KMS-11 (cell line): ENCODE measurements at regions not wholly inside any gene's neighbourhood (a gene's known extent, or its start where the extent isn't known, plus 50 kb on each side); places are given as distances from the start of the nearest gene placed in this dataset.

Experiments used
- H2AFZ ChIP-seq: fragments of 200-600 bp; sonication (generic); 2 replicates; pipeline ENCODE4 v1.6.1; 2016; ENCODE audit warnings: antibody characterized with exemption, mixed run types, low read depth
- H3K27ac ChIP-seq: fragments of 200-600 bp; sonication (generic); 2 replicates; pipeline ENCODE4 v1.6.1; 2016; ENCODE audit warnings: mild to moderate bottlenecking, mixed run types
- H3K27me3 ChIP-seq: fragments of 200-600 bp; sonication (generic); 2 replicates; pipeline ENCODE4 v1.6.1; 2017; ENCODE audit warnings: mild to moderate bottlenecking, low read depth, mixed run types, moderate library complexity; ENCODE audit not compliant: insufficient read depth
- H3K36me3 ChIP-seq: fragments of 200-600 bp; sonication (generic); 2 replicates; pipeline ENCODE4 v1.6.1; 2017; ENCODE audit warnings: mild to moderate bottlenecking, mixed run types; ENCODE audit not compliant: insufficient read depth
- H3K4me1 ChIP-seq: fragments of 200-600 bp; sonication (generic); 2 replicates; pipeline ENCODE4 v1.6.1; 2016; ENCODE audit warnings: mild to moderate bottlenecking, low read depth, mixed run types; ENCODE audit not compliant: poor library complexity, severe bottlenecking
- H3K4me2 ChIP-seq: fragments of 200-600 bp; sonication (generic); 2 replicates; pipeline ENCODE4 v1.7.0; 2016; ENCODE audit warnings: mild to moderate bottlenecking, mixed run types
- H3K4me3 ChIP-seq: fragments of 200-600 bp; sonication (generic); IDR thresholded peaks from 2 replicates; pipeline ENCODE4 v1.6.1; 2017; ENCODE audit warnings: low read depth, low read length, mixed read lengths; ENCODE audit not compliant: insufficient read depth
- H3K79me2 ChIP-seq: fragments of 200-600 bp; sonication (generic); 2 replicates; pipeline ENCODE4 v1.6.1; 2016; ENCODE audit warnings: low read depth, mixed run types; ENCODE audit not compliant: insufficient read depth
- H3K9ac ChIP-seq: fragments of 200-600 bp; sonication (generic); 2 replicates; pipeline ENCODE4 v1.6.1; 2016; ENCODE audit warnings: mild to moderate bottlenecking, mixed run types
- H4K20me1 ChIP-seq: fragments of 200-600 bp; sonication (generic); 2 replicates; pipeline ENCODE4 v1.6.1; 2016; ENCODE audit warnings: mild to moderate bottlenecking, mixed run types; ENCODE audit not compliant: insufficient read depth
- CTCF ChIP-seq: fragments of 200-600 bp; sonication (generic); conservative IDR thresholded peaks from 2 replicates; pipeline ENCODE4 v1.6.1; 2017; ENCODE audit warnings: low read depth, mild to moderate bottlenecking, antibody characterized with exemption, low read length, moderate library complexity, mixed read lengths

DNA sequence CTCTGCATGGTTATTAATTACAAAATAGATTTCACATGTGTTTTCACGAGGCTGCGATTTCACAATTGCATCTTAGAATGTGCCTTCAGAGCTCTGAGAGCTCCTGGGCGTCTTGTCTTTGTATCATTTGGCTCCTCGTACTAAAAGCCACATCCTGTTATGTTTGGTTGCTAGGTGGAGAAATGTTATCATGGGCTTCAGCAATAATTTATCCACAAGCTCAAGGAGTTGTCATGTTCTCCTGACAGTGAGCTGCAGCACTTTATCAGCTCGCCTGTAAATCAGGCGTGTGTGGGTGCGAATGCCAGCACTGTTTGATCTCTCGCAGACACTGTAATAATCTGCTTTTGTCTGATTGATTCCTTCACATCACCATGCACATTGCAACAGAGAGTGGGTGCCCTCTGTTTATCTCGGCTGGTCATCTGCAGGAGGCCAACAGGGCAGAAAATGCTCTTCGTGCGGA is 218.6 kb upstream of the ZFP64 start:
- no peak overlapping the region for H3K9ac ChIP-seq
- no peaks in the 10 kb centered on the region for H3K79me2 ChIP-seq
- no peak overlapping the region for H3K4me2 ChIP-seq
- no peaks in the 10 kb centered on the region for H4K20me1 ChIP-seq
- TF ChIP-seq CTCF = no peak
- no peaks in the 10 kb centered on the region for H3K36me3 ChIP-seq
- no peaks in the 10 kb centered on the region for H3K27me3 ChIP-seq
- H3K27ac ChIP-seq = no peak overlapping the region
- H2AFZ ChIP-seq = no peak overlapping the region
- no peak overlapping the region for H3K4me3 ChIP-seq
- H3K4me1 ChIP-seq = no peaks in the 10 kb centered on the region

- no peak overlapping the region for H3K4me3 ChIP-seq
- no peaks in the 10 kb centered on the region for H3K36me3 ChIP-seq
- H3K27ac ChIP-seq = no peak overlapping the region
- no peaks in the 10 kb centered on the region for H3K4me1 ChIP-seq
- no peaks in the 10 kb centered on the region for H3K79me2 ChIP-seq
- H3K9ac ChIP-seq = no peak overlapping the region
- no peaks in the 10 kb centered on the region for H4K20me1 ChIP-seq
- H2AFZ ChIP-seq = no peak overlapping the region
- H3K27me3 ChIP-seq = no peaks in the 10 kb centered on the region
- TF ChIP-seq CTCF = no peak
- H3K4me2 ChIP-seq = no peak overlapping the region
Measured at GRCh38 chr20:52405986-52406385, 214.4 kb upstream of the ZFP64 start.

DNA sequence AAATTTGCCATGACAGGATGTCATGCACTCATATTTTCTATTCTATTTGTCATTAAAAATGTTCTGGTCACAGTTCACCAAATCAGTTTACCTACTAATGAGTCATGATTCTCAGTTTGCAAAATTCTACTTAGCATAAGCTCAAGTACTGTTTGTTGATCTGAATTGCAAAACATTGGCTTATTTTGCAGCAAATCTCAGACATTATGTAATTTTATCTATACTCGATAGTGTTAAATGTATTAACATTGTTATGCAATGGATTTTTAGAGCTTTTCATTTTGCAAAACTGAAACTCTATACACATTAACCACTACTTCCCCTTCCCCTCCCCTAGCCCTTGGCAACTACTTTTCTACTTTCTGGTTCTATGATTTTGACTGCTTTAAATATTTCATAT is 213.8 kb upstream of the ZFP64 start:
- Histone ChIP-seq H3K4me3 (no peak overlapping the region), H3K4me2 (no peak overlapping the region), H3K79me2 (no peaks in the 10 kb centered on the region), H3K36me3 (no peaks in the 10 kb centered on the region), H4K20me1 (no peaks in the 10 kb centered on the region), H2AFZ (no peak overlapping the region), H3K4me1 (no peaks in the 10 kb centered on the region), H3K27me3 (no peaks in the 10 kb centered on the region), H3K9ac (no peak overlapping the region), H3K27ac (no peak overlapping the region)
- TF ChIP-seq CTCF = no peak

GRCh38 chr20:52404671-52405070 is 213.1 kb upstream of the ZFP64 start:
- Histone ChIP-seq H4K20me1 (no peaks in the 10 kb centered on the region), H3K27me3 (no peaks in the 10 kb centered on the region)
- TF ChIP-seq CTCF = no peak

DNA sequence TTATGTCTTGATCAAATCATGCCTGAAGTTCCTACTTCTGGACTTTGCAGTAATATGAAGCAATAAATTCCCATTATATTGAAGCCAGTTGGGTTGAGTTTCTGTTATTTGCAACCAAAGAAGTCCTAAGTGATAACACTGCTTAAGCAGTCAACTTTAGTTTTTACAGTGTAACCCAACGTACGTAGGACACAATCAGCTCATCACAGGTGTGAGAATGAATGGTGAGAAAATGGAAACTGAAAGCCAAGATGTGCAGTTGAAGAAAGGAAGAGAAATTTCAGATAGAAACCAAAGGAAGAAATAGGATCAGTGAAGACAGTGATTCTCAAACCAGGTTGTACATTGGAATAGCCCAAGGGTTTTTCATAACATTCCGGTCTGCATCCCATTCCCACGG is 211.4 kb upstream of the ZFP64 start:
- Histone ChIP-seq H4K20me1 (no peaks in the 10 kb centered on the region), H3K4me1 (no peaks in the 10 kb centered on the region), H3K9ac (no peak overlapping the region), H3K27ac (no peak overlapping the region), H3K27me3 (no peaks in the 10 kb centered on the region), H2AFZ (no peak overlapping the region), H3K79me2 (no peaks in the 10 kb centered on the region), H3K4me3 (no peak overlapping the region), H3K36me3 (no peaks in the 10 kb centered on the region), H3K4me2 (no peak overlapping the region)
- no peak for TF ChIP-seq CTCF

More at GRCh38 chr20:52404671-52405070, 213.1 kb upstream of the ZFP64 start:
- Histone ChIP-seq H3K27ac (no peak overlapping the region), H3K4me2 (no peak overlapping the region), H3K9ac (no peak overlapping the region), H3K79me2 (no peaks in the 10 kb centered on the region), H3K36me3 (no peaks in the 10 kb centered on the region), H3K4me1 (no peaks in the 10 kb centered on the region), H3K4me3 (no peak overlapping the region), H2AFZ (no peak overlapping the region)
